GM21528 (cell line): ENCODE measurements at regions not wholly inside any gene's neighbourhood (a gene's known extent, or its start where the extent isn't known, plus 50 kb on each side); places are given as distances from the start of the nearest gene placed in this dataset.
"Not testable (repeated sequence)": the region's sequence is repeated elsewhere in the genome, so short reads cannot be mapped to it uniquely, and the experiment has no call there.

Source experiments
- ATAC-seq: cut with Tn5 transposase; IDR thresholded peaks from one replicate; pipeline ENCODE4 v1.9.1; 2021; ENCODE audit warnings: mild to moderate bottlenecking, moderate library complexity; ENCODE audit not compliant: unreplicated experiment, low FRiP score

DNA sequence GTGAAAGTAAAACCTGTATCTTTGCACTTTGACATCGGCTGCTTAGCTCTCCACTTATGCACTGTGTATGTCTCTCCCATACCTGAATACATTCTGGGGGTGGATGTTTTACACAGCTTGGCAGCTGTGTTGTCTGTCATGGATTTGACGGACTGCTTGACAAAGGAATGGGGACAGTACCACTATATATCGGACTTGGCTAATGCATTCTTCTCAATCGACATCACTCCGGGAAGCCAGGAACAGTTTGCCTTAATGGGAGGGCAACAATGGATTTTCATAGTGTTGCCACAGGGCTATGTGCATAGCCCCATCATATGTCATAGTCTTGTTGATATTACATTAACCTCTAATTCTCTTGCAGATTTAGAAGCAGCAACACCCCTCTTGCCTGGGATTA, 1008.3 kb downstream of the DNAH5 start:
- ATAC-seq = no peak

- no peak for ATAC-seq
Observed at GRCh38 chr5:12934722-12935121, 1009.8 kb downstream of the DNAH5 start.

GRCh38 chr5:12920527-12920926, 1016.3 kb upstream of the CTNND2 start:
- no peak for ATAC-seq

- no peak for ATAC-seq
Observed at GRCh38 chr5:12911156-12911555, 1006.9 kb upstream of the CTNND2 start.

DNA sequence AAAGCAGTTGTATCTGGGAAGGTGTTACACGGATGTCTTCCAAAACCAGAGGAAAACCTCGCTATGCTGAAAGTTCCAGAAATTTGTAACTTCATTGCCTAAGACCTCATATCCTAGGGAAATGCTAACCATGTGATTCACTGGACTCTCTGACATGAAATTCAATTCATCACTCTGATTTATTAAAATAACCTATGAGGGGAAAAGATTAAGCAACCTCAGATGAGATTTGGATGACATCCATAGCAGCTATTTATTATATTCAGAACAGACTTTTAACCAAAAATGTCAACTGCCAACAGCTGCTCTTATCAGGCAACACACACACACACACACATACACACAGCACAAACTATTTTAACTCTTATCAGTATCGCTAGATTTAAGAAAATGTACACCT, 1006.4 kb upstream of the CTNND2 start:
- no peak for ATAC-seq

- ATAC-seq = no peak
Observed at GRCh38 chr5:12902611-12903010, 998.4 kb upstream of the CTNND2 start.

- ATAC-seq = no peak
Observed at GRCh38 chr5:12901696-12902095, 997.5 kb upstream of the CTNND2 start.

DNA sequence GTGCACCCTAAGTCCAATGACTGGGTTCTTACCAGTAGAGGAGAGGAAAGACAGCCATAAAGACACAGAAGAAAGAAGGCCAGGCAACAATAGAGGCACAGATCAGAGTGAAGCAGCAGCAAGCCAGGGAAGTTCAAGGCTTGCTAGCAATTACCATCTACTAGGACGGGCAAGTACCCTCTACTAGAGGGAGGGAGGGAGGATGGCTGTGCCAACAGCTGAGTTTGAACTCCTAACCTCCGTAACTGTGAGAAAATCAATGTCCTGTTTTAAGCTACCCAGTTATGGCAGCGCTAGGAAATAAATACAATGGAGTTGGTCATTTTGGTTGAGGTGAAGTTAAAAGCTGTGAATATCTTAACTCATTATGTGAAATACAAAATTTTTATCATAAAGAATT, 991.8 kb upstream of the CTNND2 start:
- no peak for ATAC-seq

GRCh38 chr5:12885018-12885417, 980.8 kb upstream of the CTNND2 start:
- ATAC-seq = no peak

GRCh38 chr5:12883395-12883794, 979.1 kb upstream of the CTNND2 start:
- ATAC-seq = no peak

GRCh38 chr5:12876541-12877298, 972.5 kb upstream of the CTNND2 start:
- ATAC-seq = no peak

- ATAC-seq = no peak
Observed at GRCh38 chr5:12870872-12871539, 966.8 kb upstream of the CTNND2 start.

DNA sequence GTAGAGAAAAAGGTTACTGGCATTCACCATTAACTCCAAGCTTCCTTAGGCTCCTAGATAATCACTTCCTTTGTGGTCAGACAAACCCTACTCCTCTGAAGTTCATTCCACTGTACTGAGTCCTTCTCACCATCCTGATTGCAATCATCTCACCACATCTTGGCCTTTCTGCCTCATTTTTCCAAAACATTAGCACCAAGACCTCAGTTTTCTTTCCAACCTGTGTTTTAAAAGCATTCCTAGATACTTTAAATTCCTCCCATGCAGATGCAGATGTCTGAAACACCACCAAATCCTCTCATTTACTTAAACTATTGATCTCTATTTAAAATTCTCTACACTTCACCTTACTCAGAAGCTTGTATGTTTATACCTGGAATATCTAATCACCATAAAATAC, 961.3 kb upstream of the CTNND2 start:
- ATAC-seq = no peak

DNA sequence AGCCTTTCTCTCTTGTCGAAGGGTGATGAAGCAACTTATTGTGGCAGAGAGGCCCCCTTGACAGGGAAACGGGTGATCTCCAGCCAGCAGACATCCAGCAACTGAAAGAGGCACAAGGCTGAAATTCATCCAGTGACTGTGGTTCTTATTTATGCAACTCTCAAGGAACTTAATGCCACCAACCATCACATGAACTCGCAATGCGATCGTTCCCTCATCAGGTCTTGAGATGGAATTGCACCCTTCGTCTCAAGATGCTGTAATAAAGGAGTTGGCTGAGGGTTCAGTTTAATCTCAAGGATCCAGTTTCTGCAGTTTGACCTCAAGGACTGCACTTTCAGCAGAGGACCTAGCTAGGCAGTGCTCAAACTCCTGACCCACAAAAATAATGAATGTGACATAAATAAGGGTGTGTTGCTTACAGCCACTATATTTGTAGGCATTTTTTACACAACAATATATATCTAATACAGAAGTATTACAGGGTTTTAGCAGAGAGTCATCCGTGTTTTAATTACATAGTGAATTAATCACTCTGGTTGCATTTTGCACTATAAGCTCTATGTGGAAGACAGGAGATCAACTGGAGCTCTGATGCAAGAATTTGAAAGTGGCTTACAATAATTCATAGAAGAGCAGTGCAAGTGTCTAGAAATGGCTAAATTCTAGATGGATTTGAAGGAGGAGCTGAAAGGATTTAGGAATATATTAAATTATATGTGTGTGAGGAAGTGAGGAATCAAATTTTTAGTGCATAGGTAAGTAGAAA, 957.8 kb upstream of the CTNND2 start:
- no peak for ATAC-seq

- ATAC-seq = not testable (repeated sequence)
Observed at GRCh38 chr5:12856105-12856504, 951.9 kb upstream of the CTNND2 start.

- no peak for ATAC-seq
Observed at GRCh38 chr5:12854386-12854785, 950.1 kb upstream of the CTNND2 start.

DNA sequence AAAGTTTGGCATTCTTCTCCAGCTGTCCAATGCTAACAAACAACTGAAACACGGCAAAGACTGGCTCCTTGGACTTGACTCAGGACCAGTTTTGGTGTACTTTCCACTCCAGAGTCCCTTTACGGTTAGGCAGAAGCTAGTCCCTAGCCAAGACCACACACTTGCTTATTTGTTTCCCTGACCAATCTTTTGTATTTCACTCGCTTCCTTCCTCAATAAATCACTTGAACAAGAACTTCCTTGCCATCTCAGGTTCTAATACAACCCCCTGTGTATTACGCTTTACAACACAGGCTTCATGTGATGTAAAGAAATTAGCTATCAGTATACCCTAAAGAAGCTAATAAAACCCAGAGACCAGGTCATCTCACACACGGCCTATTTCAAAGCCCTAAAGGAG, 947.5 kb upstream of the CTNND2 start:
- ATAC-seq = no peak

GRCh38 chr5:12848709-12849108, 944.5 kb upstream of the CTNND2 start:
- no peak for ATAC-seq

- ATAC-seq = no peak
Observed at GRCh38 chr5:12845549-12846159, 941.4 kb upstream of the CTNND2 start.

DNA sequence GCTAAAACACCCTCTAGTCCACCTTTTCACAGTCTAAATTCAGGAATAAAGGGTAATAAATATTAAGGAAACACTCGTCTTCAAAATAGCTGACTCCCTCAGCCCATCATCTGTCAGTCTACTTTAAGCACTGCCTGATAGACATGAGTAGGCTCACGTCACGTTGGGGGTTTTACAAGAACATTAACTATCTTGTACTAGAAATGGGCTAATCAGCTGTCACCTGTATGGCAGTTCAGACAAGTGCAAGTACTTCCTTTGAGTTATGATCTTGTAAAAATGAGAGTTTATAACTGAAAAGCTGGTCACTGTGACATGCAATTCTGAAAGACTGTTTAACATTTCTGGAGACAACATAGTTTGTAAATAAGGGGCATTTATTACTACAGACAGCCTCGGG, 936.7 kb upstream of the CTNND2 start:
- ATAC-seq = no peak

DNA sequence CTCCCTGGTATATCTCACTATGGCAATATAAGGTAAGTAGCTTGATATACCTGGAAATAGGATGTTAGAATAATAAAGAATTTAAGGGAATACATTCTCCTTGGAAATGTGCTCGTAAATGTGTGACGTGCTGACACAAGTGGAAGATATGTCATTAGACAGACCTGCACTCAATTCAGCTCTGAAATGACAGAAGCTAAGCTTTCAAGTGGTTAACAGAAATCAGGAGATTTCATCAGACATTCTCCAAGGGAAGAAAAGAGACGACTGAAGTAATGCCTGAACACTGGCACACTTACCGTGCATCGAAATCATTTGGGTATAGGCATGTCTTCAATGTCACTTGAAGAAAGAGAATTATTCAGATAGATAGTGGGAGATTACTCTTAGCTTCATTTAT, 933.3 kb upstream of the CTNND2 start:
- ATAC-seq = no peak
